Activated T-cell treated with anti-CD3 and anti-CD28 coated beads, Interleukin-2, amount 50 U/mL, for 1 hour (primary cell): ENCODE measurements at regions not wholly inside any gene's neighbourhood (a gene's known extent, or its start where the extent isn't known, plus 50 kb on each side); places are given as distances from the start of the nearest gene placed in this dataset.
"Not testable (repeated sequence)": the region's sequence is repeated elsewhere in the genome, so short reads cannot be mapped to it uniquely, and the experiment has no call there.

Experiments used
- DNase-seq: peaks from one replicate; pipeline ENCODE4 v3.0.0-alpha.2; 2020

DNA sequence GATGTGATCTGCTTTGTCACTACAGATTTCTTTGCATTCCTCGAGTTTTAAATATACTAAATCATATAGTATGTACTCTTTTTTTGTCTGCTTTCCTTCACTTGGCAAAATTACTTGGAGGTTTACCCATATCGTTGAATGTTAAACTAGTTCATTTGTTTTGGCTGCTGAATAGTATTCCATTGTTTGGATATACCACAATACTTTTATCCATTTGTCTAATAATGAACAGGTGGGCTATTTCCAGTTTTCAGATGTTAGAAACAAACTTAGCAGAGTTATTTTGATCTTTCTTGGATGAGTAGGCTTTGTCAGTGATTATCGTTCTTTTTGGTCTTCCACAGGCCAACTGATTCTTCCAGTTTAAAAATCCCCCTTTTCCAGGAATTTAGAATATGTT, 154.0 kb upstream of the TGFBR2 start:
- DNase-seq, result no peak

GRCh38 chr3:30453360-30454039, 152.9 kb upstream of the TGFBR2 start:
- DNase-seq, result no peak

- no peak for DNase-seq
These were observed 151.8 kb upstream of the TGFBR2 start for GRCh38 chr3:30454636-30455035.

- not testable (repeated sequence) for DNase-seq
These were observed 151.3 kb upstream of the TGFBR2 start for GRCh38 chr3:30455112-30455511.

- no peak for DNase-seq
These were observed 150.6 kb upstream of the TGFBR2 start for GRCh38 chr3:30455840-30456239.

GRCh38 chr3:30456264-30456663, 150.1 kb upstream of the TGFBR2 start:
- DNase-seq, result no peak

DNA sequence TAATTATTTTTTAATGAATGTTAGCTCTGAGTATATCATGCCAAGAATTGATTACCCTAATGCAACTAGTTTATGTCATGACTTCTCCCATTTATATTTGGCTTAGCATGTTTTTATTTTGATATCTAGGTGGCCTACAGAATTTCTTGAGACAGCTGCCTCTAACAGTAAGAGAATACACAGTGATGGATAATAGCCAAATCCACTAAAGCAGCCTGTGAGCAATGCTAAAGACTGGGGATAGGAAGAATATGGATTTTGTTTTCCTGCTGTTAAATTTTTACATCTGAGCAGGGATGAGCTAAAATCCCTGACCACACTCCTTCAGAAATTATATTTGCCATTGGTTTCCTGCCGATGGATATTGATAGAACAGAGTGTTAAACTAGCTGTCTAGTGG, 149.3 kb upstream of the TGFBR2 start:
- DNase-seq, result no peak

DNA sequence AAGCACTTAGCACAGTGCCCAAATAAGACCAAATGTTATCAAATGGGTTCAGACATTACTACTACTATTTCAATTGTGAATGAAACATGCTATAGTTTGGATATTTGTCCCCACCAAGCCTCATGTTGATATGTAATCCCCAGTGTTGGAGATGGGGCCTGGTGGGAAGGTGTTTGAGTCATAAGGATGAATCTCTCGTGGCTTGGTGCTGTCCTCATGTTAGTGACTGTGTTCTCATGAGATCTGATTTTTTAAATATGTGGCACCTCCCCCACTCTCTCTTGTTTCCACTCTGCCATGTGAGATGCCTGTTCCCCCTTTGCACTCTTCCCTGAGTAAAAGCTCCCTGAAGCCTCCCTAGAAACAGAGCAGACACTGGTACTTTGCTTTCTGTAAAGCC, 148.7 kb upstream of the TGFBR2 start:
- DNase-seq, result no peak

- DNase-seq, result no peak
These were observed 147.8 kb upstream of the TGFBR2 start for GRCh38 chr3:30458376-30459171.

- DNase-seq, result no peak
These were observed 145.1 kb upstream of the TGFBR2 start for GRCh38 chr3:30461311-30461710.

GRCh38 chr3:30462721-30463470, 143.5 kb upstream of the TGFBR2 start:
- DNase-seq, result no peak

DNA sequence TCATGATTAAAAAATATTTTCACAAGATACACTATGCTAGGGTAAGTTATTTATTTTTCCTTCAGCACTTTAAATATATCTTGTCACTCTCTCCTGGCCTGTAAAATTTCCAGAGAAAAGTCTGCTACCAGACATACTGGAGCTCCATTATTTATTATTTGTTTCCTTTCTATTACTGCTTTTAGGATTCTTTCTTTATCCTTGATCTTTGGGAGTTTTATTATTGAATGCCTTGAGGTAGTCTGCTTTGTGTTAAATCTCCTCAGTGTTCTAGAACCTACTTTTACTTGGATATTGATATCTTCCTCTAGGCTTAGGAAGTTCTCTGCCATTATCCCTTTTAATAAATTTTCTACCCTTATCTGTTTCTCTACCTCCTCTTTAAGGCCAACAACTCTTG, 142.0 kb upstream of the TGFBR2 start:
- DNase-seq, result no peak

- DNase-seq, result no peak
These were observed 140.9 kb upstream of the TGFBR2 start for GRCh38 chr3:30465454-30465853.

DNA sequence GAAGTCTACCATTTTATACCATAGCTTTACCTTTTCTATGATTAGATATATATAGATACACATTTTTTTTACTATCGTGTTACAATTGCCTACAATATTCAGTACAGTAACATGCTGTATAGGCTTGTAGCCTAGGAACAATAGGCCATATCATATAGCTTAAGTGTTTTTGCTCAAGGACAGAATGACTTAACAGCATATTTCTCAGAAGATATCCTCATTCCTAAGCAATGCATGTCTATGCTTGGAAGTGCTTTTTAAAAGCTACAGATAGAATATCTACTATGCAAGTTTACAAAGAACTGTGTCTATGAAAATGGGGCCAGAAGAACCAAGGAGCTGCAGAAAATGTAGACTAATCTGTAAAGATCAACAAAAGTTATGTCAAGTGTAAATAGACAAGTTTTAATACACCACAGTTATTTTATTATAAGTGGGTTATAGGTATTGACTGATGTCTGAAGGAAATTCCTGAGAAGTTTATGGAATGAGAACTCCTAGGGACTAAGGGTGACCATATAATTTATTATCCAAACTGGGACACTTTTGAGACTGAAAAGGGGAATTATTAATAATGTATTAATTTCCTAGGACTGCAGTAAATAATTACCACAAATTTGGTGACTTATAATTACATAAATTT, 138.7 kb upstream of the TGFBR2 start:
- DNase-seq, result no peak

GRCh38 chr3:30469133-30469532, 137.3 kb upstream of the TGFBR2 start:
- no peak for DNase-seq

GRCh38 chr3:30470496-30470895, 135.9 kb upstream of the TGFBR2 start:
- DNase-seq, result no peak

DNA sequence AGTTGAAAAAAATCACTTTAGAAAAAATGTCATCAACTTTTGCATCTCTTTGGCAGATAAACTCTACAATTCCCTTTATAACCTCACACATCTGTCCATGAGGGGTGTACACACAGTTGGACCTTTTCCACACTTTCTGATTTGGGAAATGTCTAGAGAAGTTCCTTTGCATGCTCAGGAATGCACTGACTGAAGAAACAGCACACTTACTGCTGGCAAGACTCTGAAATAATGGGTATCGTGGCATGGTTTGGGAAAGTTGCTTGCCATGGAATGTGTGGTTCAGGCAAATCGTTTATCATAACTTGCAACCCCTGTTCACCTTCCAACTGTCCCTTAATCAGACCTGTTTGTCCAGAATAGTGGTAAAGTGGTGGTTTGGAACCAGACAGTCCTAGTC, 135.3 kb upstream of the TGFBR2 start:
- no peak for DNase-seq

- DNase-seq, result no peak
These were observed 134.5 kb upstream of the TGFBR2 start for GRCh38 chr3:30471796-30472489.

- DNase-seq, result no peak
These were observed 132.9 kb upstream of the TGFBR2 start for GRCh38 chr3:30473374-30474051.

GRCh38 chr3:30474371-30474770, 132.0 kb upstream of the TGFBR2 start:
- DNase-seq, result no peak

DNA sequence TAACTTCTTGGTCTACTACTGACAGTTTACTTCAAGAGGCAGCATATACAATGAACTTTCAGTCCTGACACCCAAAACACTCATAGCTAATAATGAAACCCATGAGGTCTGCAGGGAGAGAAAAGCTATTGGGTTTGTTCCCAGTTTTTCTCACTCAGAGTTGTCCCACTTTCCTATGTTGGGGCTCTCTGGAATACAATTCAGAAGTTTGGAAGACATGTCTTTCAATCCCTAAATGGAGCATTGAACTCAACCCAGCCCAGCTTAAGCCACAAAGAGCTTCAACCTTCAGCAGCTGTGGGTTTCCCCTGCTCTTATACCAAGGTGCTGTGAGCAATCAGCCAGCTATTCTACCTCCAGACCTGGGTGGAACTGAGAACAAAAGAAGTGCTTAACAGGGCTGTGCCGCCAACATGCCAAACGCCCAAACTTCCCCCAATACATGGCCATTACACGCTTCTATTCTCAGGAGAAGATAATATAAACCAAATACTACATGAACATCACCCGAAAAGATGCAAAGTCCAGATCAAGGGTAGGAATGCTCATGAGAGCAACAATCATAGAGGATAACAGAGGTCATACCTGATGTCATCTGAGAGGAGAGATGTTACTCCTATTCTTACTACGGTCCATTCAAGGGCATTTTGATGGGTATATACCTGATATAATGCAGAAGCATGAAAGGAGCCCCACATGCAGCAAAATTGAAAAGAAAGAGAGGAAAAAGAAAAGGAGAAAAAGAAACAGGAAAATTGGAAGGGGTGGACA, 131.2 kb upstream of the TGFBR2 start:
- DNase-seq, result no peak
